Endometrium (tissue), 2 donors: ENCODE measurements at regions not wholly inside any gene's neighbourhood (a gene's known extent, or its start where the extent isn't known, plus 50 kb on each side); places are given as distances from the start of the nearest gene placed in this dataset.
A peak's percentile ranks its signal among the peaks of the same experiment; 100 is the strongest.
"Not testable (repeated sequence)": the region's sequence is repeated elsewhere in the genome, so short reads cannot be mapped to it uniquely, and the experiment has no call there.

ENCODE experiments used
- FAIRE-seq: peaks from 2 replicates; lab custom pipeline; 2012; peaks lifted over from hg19 to GRCh38; lab: Jason Lieb, UNC
- donor health status: control.
- donor health status: control.

DNA sequence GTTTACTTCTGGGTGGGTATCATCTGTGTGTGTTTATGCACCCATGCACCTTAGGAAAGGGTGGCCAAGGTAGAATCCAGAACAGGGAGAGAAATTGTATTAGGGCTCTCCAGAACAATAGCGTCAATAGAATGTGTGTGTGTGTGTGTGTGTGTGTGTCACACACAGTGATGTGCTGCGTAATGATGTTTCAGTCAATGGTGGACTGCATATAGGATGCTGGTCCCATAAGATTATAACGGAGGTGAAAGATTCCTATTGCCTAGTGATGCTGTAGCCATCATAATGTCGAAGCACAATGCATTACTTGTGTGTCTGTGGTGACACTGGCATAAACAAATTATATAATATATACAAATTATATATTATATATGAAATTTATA is 69.3 kb upstream of the PRR23C start:
- no peak for FAIRE-seq

- not testable (repeated sequence) for FAIRE-seq
Observed at GRCh38 chr3:139116631-139117030, 71.9 kb upstream of the PRR23C start.

DNA sequence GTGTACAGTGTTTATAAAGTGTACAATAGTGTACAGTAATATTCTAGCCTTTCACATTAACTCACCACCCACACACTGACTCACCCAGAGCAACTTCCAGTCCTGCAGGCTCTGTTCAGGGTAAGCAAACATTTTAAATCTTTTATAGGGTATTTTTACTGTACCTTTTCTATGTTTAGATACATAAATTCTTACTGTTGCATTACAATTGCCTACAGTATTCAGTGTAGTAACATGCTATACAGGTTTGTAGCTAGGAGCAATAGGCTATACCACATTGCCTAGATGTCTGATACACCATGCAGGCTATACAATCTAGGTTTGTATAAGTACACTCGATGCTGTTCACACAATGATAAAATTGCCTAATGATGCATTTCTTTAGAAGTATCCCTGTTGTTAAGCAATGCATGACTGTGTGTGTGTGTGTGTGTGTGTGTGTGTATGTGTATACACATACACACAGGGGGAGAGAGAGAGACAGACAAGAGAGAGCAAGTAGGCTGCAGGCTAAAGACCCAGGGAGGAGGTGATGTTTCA is 72.5 kb upstream of the PRR23C start:
- no peak for FAIRE-seq

- no peak for FAIRE-seq
Observed at GRCh38 chr3:139117883-139118760, 73.4 kb upstream of the PRR23C start.

GRCh38 chr3:139118835-139119234 is 74.1 kb upstream of the PRR23C start:
- no peak for FAIRE-seq

GRCh38 chr3:139119331-139120025 is 74.8 kb upstream of the PRR23C start:
- FAIRE-seq: no peak

- no peak for FAIRE-seq
Observed at GRCh38 chr3:139120086-139121056, 75.7 kb upstream of the PRR23C start.

DNA sequence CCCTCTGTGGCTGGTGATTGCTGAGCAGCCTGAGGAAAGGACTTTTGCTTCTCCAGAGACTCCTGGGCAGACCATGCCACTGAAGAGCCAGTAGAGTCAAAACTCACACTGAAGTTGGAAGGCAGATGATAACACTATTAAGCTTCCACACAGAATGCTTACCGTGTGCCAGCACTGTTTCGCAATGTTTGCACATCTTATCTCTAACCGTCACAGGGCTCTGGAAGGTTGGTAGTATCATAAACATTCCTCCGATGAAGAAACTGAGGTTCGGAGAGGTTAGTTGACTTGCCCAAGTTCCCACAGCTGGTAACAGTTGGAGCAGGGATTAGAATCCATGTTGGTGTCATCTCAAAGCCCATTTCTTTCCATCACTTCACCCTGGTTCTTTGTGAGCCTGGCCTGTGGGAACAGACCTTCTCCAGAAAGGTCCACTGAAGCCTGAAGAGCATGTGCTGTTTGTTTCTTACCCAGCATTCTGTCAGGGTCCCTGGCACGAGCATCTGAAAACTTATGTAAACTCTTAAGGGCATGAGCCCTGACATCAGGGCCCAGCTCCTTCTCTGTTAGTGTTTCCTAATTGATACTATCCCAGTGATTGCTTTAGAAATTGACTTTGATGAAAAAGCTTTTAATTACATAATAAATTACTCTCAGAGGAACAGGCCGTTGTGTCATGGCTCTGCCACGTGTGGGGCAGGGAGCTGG is 77.0 kb upstream of the PRR23C start:
- FAIRE-seq: no peak

DNA sequence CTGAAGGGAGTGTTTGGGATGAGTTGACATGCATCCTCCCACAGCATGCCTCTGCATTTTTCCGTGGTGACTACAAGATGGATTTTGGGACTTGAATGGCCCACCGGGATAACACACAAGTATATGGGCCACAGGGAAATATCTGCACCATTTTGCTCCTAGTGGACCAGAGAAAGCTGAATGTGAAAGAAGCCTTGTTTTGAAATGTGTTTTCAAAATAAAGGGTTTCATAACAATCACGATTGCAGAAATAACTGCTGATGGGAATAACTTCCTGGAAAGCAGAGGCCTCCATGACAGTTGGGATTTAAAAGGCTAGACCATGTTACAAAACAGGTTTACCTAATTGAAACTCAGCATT is 77.5 kb upstream of the PRR23C start:
- FAIRE-seq: peak; percentile 94

- FAIRE-seq: no peak
Observed at GRCh38 chr3:139122612-139123011, 77.9 kb upstream of the PRR23C start.

- no peak for FAIRE-seq
Observed at GRCh38 chr3:139123377-139124095, 78.8 kb upstream of the PRR23C start.

DNA sequence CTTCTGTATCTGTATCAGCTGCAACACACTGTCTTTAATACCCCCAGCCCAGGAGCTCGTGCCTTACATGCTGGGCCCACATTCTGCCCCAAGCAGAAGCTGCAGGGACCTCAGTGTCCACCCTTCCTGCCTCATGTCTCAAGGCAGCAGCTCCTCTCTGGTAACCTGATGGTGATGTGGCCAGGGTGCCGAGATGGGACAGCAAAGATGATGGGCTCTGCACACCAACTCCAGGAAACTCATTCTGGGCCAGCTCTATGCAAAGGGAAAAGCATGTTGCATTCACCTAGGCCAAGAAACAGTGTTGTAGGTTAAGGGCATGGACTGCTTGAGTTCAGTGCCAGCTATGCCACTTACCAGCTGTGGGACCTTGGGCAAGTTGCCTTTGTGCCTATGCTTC is 79.5 kb upstream of the PRR23C start:
- FAIRE-seq: no peak

DNA sequence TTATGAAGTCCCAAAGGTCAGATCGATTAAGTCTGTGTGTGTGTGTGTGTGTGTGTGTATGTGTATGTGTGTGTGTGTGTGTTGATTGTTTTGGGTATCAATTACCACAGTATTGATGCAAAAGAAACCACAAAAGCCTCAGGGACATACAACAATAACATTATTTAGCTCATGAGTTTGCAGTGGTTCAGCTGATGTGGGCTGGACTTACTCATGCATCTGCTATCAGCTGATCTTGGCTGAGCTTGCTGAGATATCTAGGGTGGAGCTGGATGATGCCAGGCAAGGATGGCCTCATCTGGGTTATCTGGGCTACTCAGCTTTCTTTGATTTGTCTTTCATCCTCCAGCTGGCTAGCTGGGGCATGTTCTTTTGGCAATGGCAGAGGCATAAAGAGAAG is 82.4 kb upstream of the PRR23C start:
- no peak for FAIRE-seq

DNA sequence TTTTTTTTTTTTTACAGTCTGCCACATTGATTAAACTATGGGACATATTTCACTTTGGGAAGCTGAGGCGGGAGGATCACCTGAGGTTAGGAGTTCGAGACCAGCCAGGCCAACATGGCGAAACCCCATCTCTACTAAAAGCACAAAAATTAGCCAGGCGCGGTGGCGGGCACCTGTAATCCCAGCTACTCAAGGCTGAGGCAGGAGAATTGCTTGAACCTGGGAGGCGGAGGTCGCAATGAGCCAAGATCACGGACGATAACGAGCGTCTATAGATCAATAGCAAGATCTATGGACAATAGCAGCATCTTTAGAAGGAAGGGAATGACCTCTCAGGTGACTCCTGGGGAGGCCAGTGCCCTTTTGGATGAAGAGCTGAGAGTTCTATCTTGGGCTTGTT is 82.9 kb upstream of the PRR23C start:
- not testable (repeated sequence) for FAIRE-seq

DNA sequence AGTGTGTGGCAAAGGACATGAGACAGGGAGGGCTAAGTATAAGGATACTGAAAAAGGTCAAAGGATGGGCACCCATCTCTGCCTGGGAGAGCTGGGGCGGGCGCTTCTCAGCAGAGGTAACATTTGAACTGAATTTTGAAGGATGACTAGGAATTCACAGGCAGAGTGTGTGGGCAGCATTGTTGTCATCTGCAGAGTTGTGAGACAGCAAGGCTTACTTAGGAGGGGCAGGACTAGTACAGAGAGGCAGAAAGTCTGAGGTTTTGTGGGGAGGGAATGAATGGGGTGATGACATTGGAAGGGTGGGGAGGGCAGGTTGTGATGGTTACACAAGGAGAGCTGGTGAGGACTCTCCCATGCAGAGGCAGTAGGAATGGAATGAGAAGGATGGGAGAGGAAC is 84.1 kb upstream of the PRR23C start:
- no peak for FAIRE-seq

GRCh38 chr3:139129892-139130291 is 85.2 kb upstream of the PRR23C start:
- FAIRE-seq: no peak

DNA sequence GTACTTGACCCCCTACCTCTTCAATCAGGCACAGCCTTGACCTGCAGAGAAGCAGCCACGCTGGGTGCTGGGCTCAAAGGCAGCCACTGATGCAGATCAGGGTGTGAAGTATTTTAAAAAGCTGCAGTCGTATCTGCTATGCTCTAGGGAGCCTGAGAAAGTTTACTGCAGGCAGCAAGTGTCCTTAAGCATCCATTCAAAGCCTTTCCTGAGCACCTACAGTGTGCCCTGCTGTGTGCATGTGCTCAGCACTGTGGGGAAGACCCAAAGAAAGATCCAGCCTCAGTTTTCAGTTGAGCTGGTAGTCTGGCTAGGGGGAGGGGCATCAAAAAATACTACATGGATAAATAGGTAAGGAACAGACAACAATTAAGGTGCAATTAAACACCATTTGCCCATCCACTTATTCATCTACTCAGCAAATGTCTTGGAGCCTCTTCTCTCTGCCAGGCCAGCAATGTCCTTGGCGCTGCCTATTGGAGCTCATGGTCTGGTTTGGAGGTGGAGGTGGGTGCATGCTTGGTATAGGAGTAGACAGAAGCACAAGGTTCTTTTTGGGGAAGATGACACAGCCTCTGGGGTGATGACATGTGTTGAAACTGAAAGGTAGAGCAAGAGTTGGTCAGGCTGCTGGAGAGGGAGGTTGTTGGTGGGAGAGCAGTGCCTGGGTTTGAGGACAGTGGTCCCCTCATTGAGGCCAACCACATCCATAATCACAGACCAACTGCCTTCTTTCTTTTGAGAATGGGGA is 85.9 kb upstream of the PRR23C start:
- FAIRE-seq: no peak

- FAIRE-seq: no peak
Observed at GRCh38 chr3:139131951-139132350, 87.3 kb upstream of the PRR23C start.

DNA sequence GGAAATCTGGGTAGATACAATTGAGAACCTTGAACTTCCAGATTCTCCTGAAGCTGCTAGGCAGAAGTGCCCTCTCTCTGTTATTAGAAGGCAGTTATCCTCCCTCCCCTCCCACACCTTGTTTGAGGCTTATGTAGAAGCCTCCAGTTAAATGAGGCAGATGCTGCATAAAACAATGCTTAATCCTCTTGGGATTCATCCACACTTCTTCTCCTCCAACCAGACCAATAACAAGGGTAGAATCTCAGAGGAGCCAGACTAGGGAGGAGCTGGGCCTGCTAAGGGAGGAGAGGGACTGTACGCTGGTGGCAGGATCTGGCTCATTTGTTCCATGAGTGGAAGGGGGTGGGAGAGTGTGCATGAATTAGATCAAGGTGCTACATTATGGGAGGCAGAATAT is 88.3 kb upstream of the PRR23C start:
- FAIRE-seq: no peak
